ENCODE measurements at regions not wholly inside any gene's neighbourhood (a gene's known extent, or its start where the extent isn't known, plus 50 kb on each side); places are given as distances from the start of the nearest gene placed in this dataset.

DNA sequence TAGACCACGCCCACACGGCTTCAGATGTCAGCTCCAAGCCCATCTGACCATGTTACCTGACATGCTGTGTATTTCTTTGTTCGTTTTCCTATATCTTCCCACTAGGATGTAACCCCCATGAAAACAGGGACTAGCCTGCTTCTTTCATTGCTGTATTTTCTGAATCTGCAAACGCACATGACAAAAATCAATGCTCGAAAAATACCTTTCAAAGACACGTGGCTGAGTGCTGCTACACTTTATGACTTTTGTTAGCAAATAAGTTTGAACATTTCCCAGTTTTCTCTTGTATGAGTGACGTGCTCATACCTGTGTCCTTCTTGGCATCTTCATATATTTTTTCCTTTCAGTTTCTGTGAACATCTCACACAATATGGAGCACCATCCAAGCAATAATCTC, 181.3 kb upstream of the IRX1 start:
- Histone ChIP-seq H3K36me3 (no peaks in the 10 kb centered on the region), H3K4me3 (no peak overlapping the region), H3K9me3 (no peaks in the 10 kb centered on the region), H3K27me3 (no peaks in the 10 kb centered on the region), H3K27ac (no peak overlapping the region), H3K4me1 (no peaks in the 10 kb centered on the region)
- DNase-seq, result no peak
- in situ Hi-C loops (cut with MboI; ENCODE audit: low sequenced_read_pairs in 4 of 4) (no loop called here), intact Hi-C loops (cut with DNase I; ENCODE audit: low total_unique reads) (no loop called here)
- ATAC-seq, result no peak
- TF ChIP-seq POLR2A (IDR thresholded peaks at IDR 0.05), result no peak
- TF ChIP-seq, protein P1, sequence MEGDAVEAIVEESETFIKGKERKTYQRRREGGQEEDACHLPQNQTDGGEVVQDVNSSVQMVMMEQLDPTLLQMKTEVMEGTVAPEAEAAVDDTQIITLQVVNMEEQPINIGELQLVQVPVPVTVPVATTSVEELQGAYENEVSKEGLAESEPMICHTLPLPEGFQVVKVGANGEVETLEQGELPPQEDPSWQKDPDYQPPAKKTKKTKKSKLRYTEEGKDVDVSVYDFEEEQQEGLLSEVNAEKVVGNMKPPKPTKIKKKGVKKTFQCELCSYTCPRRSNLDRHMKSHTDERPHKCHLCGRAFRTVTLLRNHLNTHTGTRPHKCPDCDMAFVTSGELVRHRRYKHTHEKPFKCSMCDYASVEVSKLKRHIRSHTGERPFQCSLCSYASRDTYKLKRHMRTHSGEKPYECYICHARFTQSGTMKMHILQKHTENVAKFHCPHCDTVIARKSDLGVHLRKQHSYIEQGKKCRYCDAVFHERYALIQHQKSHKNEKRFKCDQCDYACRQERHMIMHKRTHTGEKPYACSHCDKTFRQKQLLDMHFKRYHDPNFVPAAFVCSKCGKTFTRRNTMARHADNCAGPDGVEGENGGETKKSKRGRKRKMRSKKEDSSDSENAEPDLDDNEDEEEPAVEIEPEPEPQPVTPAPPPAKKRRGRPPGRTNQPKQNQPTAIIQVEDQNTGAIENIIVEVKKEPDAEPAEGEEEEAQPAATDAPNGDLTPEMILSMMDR (IDR thresholded peaks at IDR 0.05 in 4 of 5, conservative IDR thresholded peaks at IDR 0.05 in 1 of 5), result no peak

DNA sequence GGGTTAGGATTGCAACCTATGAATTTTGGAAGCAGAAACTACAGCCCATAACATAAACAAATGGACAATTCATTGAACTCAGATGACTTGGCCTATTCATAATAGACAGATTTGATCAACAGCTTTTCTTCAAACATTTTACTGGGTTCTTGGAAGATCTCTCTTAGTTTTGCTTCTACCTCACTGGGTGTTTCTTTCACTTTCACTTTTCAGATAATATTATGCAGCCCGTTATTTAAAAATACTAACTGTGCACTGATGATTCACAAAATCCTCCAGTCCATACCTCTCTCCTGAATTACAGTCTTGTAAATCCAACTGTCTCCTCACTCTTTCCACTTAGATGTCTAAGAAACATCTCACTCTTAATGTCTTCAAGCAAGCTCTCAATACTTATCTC, 183.5 kb upstream of the IRX1 start:
- no peak for TF ChIP-seq POLR2A (IDR thresholded peaks at IDR 0.05)
- TF ChIP-seq, protein P1 (IDR thresholded peaks at IDR 0.05 in 4 of 5, conservative IDR thresholded peaks at IDR 0.05 in 1 of 5), result no peak
- H3K9me3 ChIP-seq, result no peaks in the 10 kb centered on the region
- ATAC-seq, result no peak
- no peaks in the 10 kb centered on the region for H3K27me3 ChIP-seq
- in situ Hi-C loops (cut with MboI; ENCODE audit: low sequenced_read_pairs in 4 of 4) (no loop called here), intact Hi-C loops (cut with DNase I; ENCODE audit: low total_unique reads) (no loop called here)
- no peaks in the 10 kb centered on the region for H3K4me1 ChIP-seq
- DNase-seq, result no peak
- H3K27ac ChIP-seq, result no peak overlapping the region
- no peak overlapping the region for H3K4me3 ChIP-seq
- H3K36me3 ChIP-seq, result no peaks in the 10 kb centered on the region

DNA sequence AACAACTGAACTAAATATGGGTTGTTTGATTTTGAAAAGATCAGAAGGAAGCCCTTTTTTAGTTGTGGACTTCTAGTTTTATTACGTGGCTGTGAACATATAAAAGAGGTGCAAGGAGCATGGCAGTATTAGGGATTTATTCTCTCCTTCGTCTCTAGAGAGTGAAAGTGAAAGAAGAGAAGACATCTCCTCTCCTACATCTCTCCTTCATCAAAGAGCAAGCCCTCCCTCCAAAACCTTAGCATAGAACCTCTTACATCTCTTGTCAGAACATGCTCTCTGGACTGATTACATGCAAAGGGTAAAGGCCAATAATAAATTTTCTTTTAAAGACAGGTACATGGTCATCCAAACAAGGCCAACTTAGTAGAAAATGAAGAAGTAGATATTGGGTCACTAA, 184.3 kb upstream of the IRX1 start:
- no peak for ATAC-seq
- Histone ChIP-seq H3K36me3 (no peaks in the 10 kb centered on the region), H3K9me3 (no peaks in the 10 kb centered on the region), H3K27me3 (no peaks in the 10 kb centered on the region), H3K4me3 (no peak overlapping the region), H3K4me1 (no peaks in the 10 kb centered on the region), H3K27ac (no peak overlapping the region)
- in situ Hi-C loops (cut with MboI; ENCODE audit: low sequenced_read_pairs in 4 of 4), result no loop called here
- TF ChIP-seq POLR2A (IDR thresholded peaks at IDR 0.05), result no peak
- intact Hi-C loops (cut with DNase I; ENCODE audit: low total_unique reads), result no loop called here
- DNase-seq, result no peak

DNA sequence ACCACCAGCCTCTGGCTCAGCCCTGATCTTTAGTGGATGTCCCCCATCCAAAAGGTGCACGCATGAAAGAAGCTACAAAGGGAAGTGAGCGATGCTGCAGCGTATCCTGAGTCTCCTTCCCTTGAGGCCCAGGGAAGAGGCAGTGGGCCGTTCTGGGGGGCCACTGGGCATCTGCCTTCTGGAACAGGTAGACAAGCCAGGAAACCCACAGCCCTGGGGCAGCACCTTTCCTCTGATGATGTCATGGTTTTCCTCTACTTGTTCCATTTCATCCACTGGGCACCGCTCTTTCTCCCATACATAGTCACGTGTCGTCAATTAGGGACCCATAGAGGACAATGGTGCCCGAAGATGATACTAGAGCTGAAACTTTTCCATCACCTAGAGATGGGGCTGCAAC, 194.0 kb upstream of the IRX1 start:
- TF ChIP-seq, protein P1 (IDR thresholded peaks at IDR 0.05 in 4 of 5, conservative IDR thresholded peaks at IDR 0.05 in 1 of 5), result no peak
- TF ChIP-seq POLR2A (IDR thresholded peaks at IDR 0.05), result no peak
- Histone ChIP-seq H3K4me3 (no peak overlapping the region), H3K27ac (no peak overlapping the region), H3K4me1 (no peaks in the 10 kb centered on the region), H3K9me3 (peaks cover 0 to 7% (median 0%) of the 10 kb centered on the region in 3 donors), H3K36me3 (no peaks in the 10 kb centered on the region), H3K27me3 (no peaks in the 10 kb centered on the region)
- in situ Hi-C loops (cut with MboI; ENCODE audit: low sequenced_read_pairs in 4 of 4), result no loop called here
- no peak for DNase-seq
- intact Hi-C loops (cut with DNase I; ENCODE audit: low total_unique reads), result no loop called here
- no peak for ATAC-seq

DNA sequence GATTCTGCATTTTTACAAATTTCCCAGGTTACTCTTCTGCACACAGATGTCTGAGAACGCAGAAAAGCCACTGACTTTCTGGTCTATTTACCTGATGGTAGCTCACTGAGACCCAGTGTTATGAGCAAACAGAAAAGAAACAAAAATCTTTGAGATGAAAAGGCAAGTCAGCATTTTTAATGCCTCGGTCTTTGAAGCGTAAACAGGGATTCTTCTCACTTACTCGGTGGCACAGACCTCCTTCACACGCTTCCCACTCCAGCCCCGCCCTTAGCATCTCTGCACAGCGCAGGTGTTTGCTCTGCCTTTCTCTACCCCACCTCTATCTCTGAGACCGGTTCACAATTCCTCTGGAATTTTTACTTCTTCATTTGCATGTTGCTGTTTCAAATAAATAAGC, 195.0 kb upstream of the IRX1 start:
- H3K4me3 ChIP-seq, result no peak overlapping the region
- in situ Hi-C loops (cut with MboI; ENCODE audit: low sequenced_read_pairs in 4 of 4) (no loop called here), intact Hi-C loops (cut with DNase I; ENCODE audit: low total_unique reads) (no loop called here)
- DNase-seq, result no peak
- H3K36me3 ChIP-seq, result no peaks in the 10 kb centered on the region
- peaks cover 0 to 7% (median 0%) of the 10 kb centered on the region in 3 donors for H3K9me3 ChIP-seq
- no peak overlapping the region for H3K27ac ChIP-seq
- TF ChIP-seq, protein P1 (IDR thresholded peaks at IDR 0.05 in 4 of 5, conservative IDR thresholded peaks at IDR 0.05 in 1 of 5), result no peak
- TF ChIP-seq POLR2A (IDR thresholded peaks at IDR 0.05), result no peak
- H3K4me1 ChIP-seq, result peaks cover 0 to under 1% of the 10 kb centered on the region in 2 donors
- no peaks in the 10 kb centered on the region for H3K27me3 ChIP-seq
- ATAC-seq, result no peak
